Activated CD4-positive, alpha-beta T cell treated with anti-CD3 and anti-CD28 coated beads, Interleukin-2, amount 10 ng/mL, durations not matched to agents 24 days and 14 days (primary cell): ENCODE measurements at regions not wholly inside any gene's neighbourhood (a gene's known extent, or its start where the extent isn't known, plus 50 kb on each side); places are given as distances from the start of the nearest gene placed in this dataset.

ENCODE experiments used
- DNase-seq: peaks from one replicate; pipeline ENCODE4 v3.0.0; 2022
- H3K27ac Mint-ChIP-seq: one replicate; pipeline ENCODE4 v1.8.0; 2022; ENCODE audit warnings: mild to moderate bottlenecking, mixed read lengths
- H3K27me3 Mint-ChIP-seq: one replicate; pipeline ENCODE4 v1.8.0; 2022; ENCODE audit warnings: mixed read lengths
- H3K36me3 Mint-ChIP-seq: one replicate; pipeline ENCODE4 v1.8.0; 2022; ENCODE audit warnings: low read depth, mild to moderate bottlenecking, mixed read lengths
- H3K4me1 Mint-ChIP-seq: one replicate; pipeline ENCODE4 v1.8.0; 2021; ENCODE audit warnings: mixed read lengths
- H3K4me3 Mint-ChIP-seq: one replicate; pipeline ENCODE4 v1.8.0; 2022; ENCODE audit warnings: mild to moderate bottlenecking, moderate library complexity, mixed read lengths
- H3K9me3 Mint-ChIP-seq: one replicate; pipeline ENCODE4 v1.8.0; 2021; ENCODE audit warnings: mixed read lengths
- intact Hi-C: fragments of 100-400 bp; cut with micrococcal nuclease; formaldehyde crosslinking; loops from one replicate; pipeline ENCODE4 v1.15.1; 2023

DNA sequence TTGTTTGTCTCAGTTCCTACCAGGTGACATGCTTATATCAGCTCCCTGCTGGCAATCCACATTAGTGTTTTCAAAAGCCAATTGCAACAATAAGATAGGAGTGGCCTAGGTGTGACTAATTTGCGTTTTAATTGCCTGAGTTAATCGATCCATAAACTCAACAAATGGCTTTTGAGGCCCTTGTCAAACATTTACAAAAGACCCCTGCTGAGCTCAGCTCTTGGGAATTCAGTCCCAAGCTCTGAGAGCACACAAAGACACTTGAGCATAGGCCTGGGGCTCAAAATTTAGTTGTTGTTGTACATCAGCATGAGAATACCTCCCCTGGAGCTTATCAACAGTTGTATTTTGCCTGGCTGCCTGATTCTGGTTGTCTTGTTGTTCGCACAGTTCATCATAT is 1134.4 kb upstream of the TSPY4 start:
- Mint-ChIP-seq H3K27me3 (no peaks in the 10 kb centered on the region), H3K4me3 (no peak overlapping the region), H3K36me3 (no peaks in the 10 kb centered on the region), H3K9me3 (no peaks in the 10 kb centered on the region), H3K27ac (no peak overlapping the region), H3K4me1 (no peaks in the 10 kb centered on the region)
- DNase-seq, result no peak
- intact Hi-C loops, result no loop called here

DNA sequence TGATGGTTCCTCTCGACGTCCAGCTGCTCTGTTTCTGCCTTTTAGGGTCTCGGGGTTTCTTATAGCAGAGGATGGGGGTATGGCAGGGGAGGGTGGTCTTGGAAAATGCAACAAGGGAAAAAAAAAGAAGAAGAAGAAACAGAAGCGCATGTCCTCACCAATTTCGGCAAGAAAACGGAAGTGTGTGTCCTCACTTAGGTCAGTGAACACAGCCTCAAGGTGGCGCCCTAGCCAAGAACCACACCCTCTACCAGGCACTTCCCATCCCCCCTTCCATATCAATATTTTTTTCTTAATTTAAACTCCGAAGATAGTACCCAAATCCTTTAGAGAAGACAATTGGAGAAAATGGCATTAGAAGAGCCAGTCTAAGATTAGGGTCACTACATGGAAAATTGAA is 1096.1 kb upstream of the TSPY4 start:
- Mint-ChIP-seq H3K27ac (no peak overlapping the region), H3K36me3 (no peaks in the 10 kb centered on the region)

GRCh38 chrY:8273807-8274206 is 1063.5 kb upstream of the TSPY4 start:
- DNase-seq, result no peak
- no peaks in the 10 kb centered on the region for H3K36me3 Mint-ChIP-seq
- no peaks in the 10 kb centered on the region for H3K9me3 Mint-ChIP-seq
- no peak overlapping the region for H3K4me3 Mint-ChIP-seq
- intact Hi-C loops, result no loop called here
- no peak overlapping the region for H3K27ac Mint-ChIP-seq
- no peaks in the 10 kb centered on the region for H3K27me3 Mint-ChIP-seq
- H3K4me1 Mint-ChIP-seq, result no peaks in the 10 kb centered on the region

More for the DNA sequence above, 1096.1 kb upstream of the TSPY4 start:
- no peaks in the 10 kb centered on the region for H3K9me3 Mint-ChIP-seq
- no peaks in the 10 kb centered on the region for H3K4me1 Mint-ChIP-seq
- H3K27me3 Mint-ChIP-seq, result no peaks in the 10 kb centered on the region
- intact Hi-C loops, result no loop called here
- DNase-seq, result no peak
- H3K4me3 Mint-ChIP-seq, result no peak overlapping the region

GRCh38 chrY:8305021-8305420 is 1032.2 kb upstream of the TSPY4 start:
- Mint-ChIP-seq H3K4me1 (no peaks in the 10 kb centered on the region), H3K9me3 (no peaks in the 10 kb centered on the region), H3K27ac (no peak overlapping the region), H3K4me3 (no peak overlapping the region), H3K27me3 (no peaks in the 10 kb centered on the region), H3K36me3 (no peaks in the 10 kb centered on the region)
- no peak for DNase-seq
- intact Hi-C loops, result no loop called here

GRCh38 chrY:8324113-8324512 is 1013.2 kb upstream of the TSPY4 start:
- Mint-ChIP-seq H3K9me3 (no peaks in the 10 kb centered on the region), H3K4me1 (no peaks in the 10 kb centered on the region), H3K27me3 (no peaks in the 10 kb centered on the region), H3K4me3 (no peak overlapping the region), H3K36me3 (no peaks in the 10 kb centered on the region), H3K27ac (no peak overlapping the region)
- no peak for DNase-seq
- intact Hi-C loops, result no loop called here

- Mint-ChIP-seq H3K36me3 (no peaks in the 10 kb centered on the region), H3K27me3 (no peaks in the 10 kb centered on the region), H3K9me3 (no peaks in the 10 kb centered on the region), H3K4me3 (no peak overlapping the region), H3K4me1 (no peaks in the 10 kb centered on the region), H3K27ac (no peak overlapping the region)
- no peak for DNase-seq
- intact Hi-C loops, result no loop called here
Observed at GRCh38 chrY:8326944-8327343, 1010.3 kb upstream of the TSPY4 start.

DNA sequence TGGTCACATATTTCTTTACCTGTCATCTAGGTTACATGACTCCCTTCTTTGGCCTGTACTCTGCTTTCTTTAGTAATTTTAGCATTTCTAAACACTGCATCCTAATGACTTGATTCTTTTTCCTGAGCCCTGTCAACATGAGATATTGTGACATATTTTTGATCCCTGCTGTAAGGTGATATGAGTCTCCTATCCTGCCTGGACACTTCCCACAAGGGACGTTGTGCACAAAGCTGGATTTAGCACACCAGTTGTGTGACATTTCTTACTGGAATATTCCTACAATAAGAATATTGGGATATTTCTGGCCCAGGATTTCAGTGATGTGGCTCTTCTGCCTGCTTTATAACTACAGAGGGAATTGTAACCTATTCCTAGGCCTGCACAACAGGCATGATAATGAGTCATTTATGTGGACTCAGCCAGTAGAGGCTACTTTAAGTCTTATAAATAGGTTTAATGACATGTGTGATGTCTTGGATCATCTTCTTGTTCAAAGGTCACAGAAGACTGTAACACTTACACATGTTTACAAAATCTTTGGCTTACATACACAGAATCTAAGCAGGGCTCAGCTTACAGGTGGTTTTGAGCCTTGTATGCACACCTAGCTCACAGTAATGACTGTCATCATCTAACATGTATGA is 1009.4 kb upstream of the TSPY4 start:
- Mint-ChIP-seq H3K36me3 (no peaks in the 10 kb centered on the region), H3K27ac (no peak overlapping the region), H3K4me1 (no peaks in the 10 kb centered on the region), H3K4me3 (no peak overlapping the region), H3K9me3 (no peaks in the 10 kb centered on the region), H3K27me3 (no peaks in the 10 kb centered on the region)
- no peak for DNase-seq
- intact Hi-C loops, result no loop called here

DNA sequence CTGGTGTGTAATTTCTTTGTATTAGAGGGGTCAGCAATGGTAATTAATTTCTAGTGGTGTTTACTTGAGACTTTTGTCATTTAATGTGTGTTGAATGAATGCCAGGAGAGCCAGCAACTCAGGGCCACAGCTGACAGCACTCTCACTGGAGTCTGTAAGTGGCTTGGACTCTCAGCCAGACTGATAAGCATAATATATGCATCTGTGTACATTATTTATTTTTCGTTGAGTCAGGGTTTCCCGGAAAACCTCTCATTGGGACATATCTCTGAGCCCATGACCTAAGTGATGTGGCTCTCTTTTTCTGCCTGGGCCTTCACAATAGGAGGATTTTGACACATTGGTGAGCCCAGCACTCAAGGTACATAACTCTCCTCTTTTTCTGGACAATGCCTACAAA is 1007.8 kb upstream of the TSPY4 start:
- Mint-ChIP-seq H3K27me3 (no peaks in the 10 kb centered on the region), H3K36me3 (no peaks in the 10 kb centered on the region), H3K9me3 (no peaks in the 10 kb centered on the region), H3K27ac (no peak overlapping the region), H3K4me3 (no peak overlapping the region), H3K4me1 (no peaks in the 10 kb centered on the region)
- intact Hi-C loops, result no loop called here
- no peak for DNase-seq

DNA sequence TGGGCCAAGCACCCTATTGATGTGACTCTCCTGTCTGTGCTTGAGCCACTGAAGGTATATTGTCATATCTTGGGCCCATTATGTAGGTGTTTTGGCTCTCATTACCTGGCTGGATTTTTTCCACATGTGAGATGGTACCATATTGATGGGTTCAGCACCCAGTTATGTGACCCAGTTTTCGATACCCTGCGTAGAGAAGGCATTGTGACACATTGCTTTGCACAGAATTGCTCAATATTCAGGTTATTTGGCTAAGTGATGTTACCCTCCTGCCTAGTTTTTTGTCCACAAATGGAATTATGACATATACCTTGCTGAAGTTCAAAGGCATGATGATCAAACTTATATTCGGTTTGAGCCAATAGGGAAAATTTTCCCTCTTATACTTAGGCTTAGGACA is 1007.3 kb upstream of the TSPY4 start:
- no peaks in the 10 kb centered on the region for H3K9me3 Mint-ChIP-seq
- no peak for DNase-seq
- H3K27ac Mint-ChIP-seq, result no peak overlapping the region
- H3K36me3 Mint-ChIP-seq, result no peaks in the 10 kb centered on the region
- no peaks in the 10 kb centered on the region for H3K4me1 Mint-ChIP-seq
- no peaks in the 10 kb centered on the region for H3K27me3 Mint-ChIP-seq
- intact Hi-C loops, result no loop called here
- H3K4me3 Mint-ChIP-seq, result no peak overlapping the region

DNA sequence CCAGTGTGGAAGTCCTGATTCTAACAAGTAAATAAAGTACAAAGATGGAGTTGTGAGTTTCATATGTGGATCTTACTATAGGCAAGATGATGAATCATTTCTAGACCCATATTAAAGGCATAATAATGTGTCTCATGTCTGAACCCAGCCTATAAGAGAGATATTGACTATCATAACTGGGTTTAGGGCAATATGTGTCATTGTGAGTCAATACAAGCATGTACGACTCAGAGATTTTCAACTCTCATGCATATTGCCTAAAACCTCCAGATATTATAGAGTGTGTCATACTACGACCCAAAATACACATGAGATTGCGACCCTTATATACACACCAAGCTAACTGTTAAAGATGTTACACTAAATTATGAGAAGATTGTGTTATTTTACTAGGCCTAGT is 1003.9 kb upstream of the TSPY4 start:
- no peak for DNase-seq
- H3K36me3 Mint-ChIP-seq, result no peaks in the 10 kb centered on the region
- H3K4me3 Mint-ChIP-seq, result no peak overlapping the region
- intact Hi-C loops, result no loop called here
- no peaks in the 10 kb centered on the region for H3K9me3 Mint-ChIP-seq
- no peaks in the 10 kb centered on the region for H3K27me3 Mint-ChIP-seq
- H3K4me1 Mint-ChIP-seq, result no peaks in the 10 kb centered on the region
- H3K27ac Mint-ChIP-seq, result no peak overlapping the region

- H3K4me1 Mint-ChIP-seq, result no peaks in the 10 kb centered on the region
- no peak overlapping the region for H3K4me3 Mint-ChIP-seq
- no peaks in the 10 kb centered on the region for H3K9me3 Mint-ChIP-seq
- no peak overlapping the region for H3K27ac Mint-ChIP-seq
- H3K27me3 Mint-ChIP-seq, result no peaks in the 10 kb centered on the region
- intact Hi-C loops, result no loop called here
- no peaks in the 10 kb centered on the region for H3K36me3 Mint-ChIP-seq
- DNase-seq, result no peak
Observed at GRCh38 chrY:8335299-8335835, 1001.9 kb upstream of the TSPY4 start.

GRCh38 chrY:8336112-8336774 is 1001.0 kb upstream of the TSPY4 start:
- Mint-ChIP-seq H3K9me3 (no peaks in the 10 kb centered on the region), H3K27me3 (no peaks in the 10 kb centered on the region), H3K36me3 (no peaks in the 10 kb centered on the region), H3K27ac (no peak overlapping the region), H3K4me3 (no peak overlapping the region), H3K4me1 (no peaks in the 10 kb centered on the region)
- intact Hi-C loops, result no loop called here
- no peak for DNase-seq

GRCh38 chrY:8341000-8341399 is 996.3 kb upstream of the TSPY4 start:
- Mint-ChIP-seq H3K9me3 (no peaks in the 10 kb centered on the region), H3K4me3 (no peak overlapping the region), H3K4me1 (no peaks in the 10 kb centered on the region), H3K36me3 (no peaks in the 10 kb centered on the region), H3K27ac (no peak overlapping the region), H3K27me3 (no peaks in the 10 kb centered on the region)
- no peak for DNase-seq
- intact Hi-C loops, result no loop called here

DNA sequence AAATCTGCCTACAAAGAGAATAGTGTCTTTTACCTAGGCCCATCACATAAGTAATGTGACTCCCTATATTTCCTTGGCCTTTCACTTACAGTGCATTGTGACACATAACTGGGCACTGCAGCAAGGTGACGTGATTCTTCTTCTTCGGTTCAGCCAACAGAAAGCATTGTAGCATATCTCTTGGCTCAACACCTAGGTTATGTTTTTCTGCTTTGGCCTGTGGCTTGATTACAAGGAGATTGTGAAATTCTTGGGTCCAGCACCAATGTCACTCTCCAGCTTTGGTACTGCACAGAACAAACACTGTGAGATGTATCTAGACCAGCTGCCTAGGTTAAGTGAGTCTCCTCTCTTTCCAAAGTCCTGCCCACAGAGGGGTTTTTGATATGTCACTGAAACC is 995.1 kb upstream of the TSPY4 start:
- H3K9me3 Mint-ChIP-seq, result no peaks in the 10 kb centered on the region
- no peak for DNase-seq
- no peaks in the 10 kb centered on the region for H3K4me1 Mint-ChIP-seq
- no peaks in the 10 kb centered on the region for H3K27me3 Mint-ChIP-seq
- no peaks in the 10 kb centered on the region for H3K36me3 Mint-ChIP-seq
- intact Hi-C loops, result no loop called here
- no peak overlapping the region for H3K27ac Mint-ChIP-seq
- no peak overlapping the region for H3K4me3 Mint-ChIP-seq

DNA sequence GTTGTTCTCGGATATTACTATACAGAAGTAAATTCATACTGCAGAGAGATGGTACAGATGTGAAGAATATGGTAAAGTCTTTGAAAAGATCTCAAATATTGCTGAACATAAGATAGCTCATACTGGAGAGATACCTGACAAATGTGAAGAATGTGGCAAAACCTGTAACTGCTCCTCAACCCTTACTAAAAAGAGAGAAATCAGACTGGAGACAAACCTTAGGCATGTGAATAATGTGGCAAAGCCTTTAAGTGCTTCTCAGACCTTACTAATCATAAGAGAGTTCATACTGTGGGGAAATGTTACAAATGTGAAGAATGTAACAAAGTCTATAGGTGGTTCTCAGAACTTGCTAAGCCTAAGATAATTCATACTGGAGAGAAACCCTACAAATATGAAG is 986.0 kb upstream of the TSPY4 start:
- Mint-ChIP-seq H3K27ac (no peak overlapping the region), H3K9me3 (no peaks in the 10 kb centered on the region), H3K36me3 (no peaks in the 10 kb centered on the region), H3K4me3 (no peak overlapping the region), H3K27me3 (no peaks in the 10 kb centered on the region), H3K4me1 (no peaks in the 10 kb centered on the region)
- DNase-seq, result no peak
- intact Hi-C loops, result no loop called here
